GM20000 (cell line): ENCODE measurements at regions not wholly inside any gene's neighbourhood (a gene's known extent, or its start where the extent isn't known, plus 50 kb on each side); places are given as distances from the start of the nearest gene placed in this dataset.

Experiments
- DNase-seq: peaks from one replicate; pipeline ENCODE4 v3.0.0; 2012; ENCODE audit warnings: low spot score
- CTCF ChIP-seq: IDR thresholded peaks from 2 replicates; pipeline ENCODE4 v1.5.1; 2012; ENCODE audit warnings: mild to moderate bottlenecking, control low read depth; ENCODE audit errors: extremely low read depth, missing control alignments

GRCh38 chr14:26839481-26839880, 241.6 kb upstream of the NOVA1 start:
- TF ChIP-seq CTCF: no peak
- DNase-seq: no peak

GRCh38 chr14:26841326-26841725, 243.5 kb upstream of the NOVA1 start:
- TF ChIP-seq CTCF: no peak
- no peak for DNase-seq

GRCh38 chr14:26841920-26842741, 244.3 kb upstream of the NOVA1 start:
- no peak for TF ChIP-seq CTCF
- no peak for DNase-seq

GRCh38 chr14:26845151-26845818, 247.5 kb upstream of the NOVA1 start:
- TF ChIP-seq CTCF: no peak
- no peak for DNase-seq

GRCh38 chr14:26846388-26846787, 248.6 kb upstream of the NOVA1 start:
- DNase-seq: no peak
- TF ChIP-seq CTCF: no peak

- no peak for DNase-seq
- no peak for TF ChIP-seq CTCF
These were observed 251.7 kb upstream of the NOVA1 start for GRCh38 chr14:26849514-26849913.

GRCh38 chr14:26851793-26852192, 254.0 kb upstream of the NOVA1 start:
- no peak for DNase-seq
- TF ChIP-seq CTCF: no peak
